Activated CD8-positive, alpha-beta T cell treated with anti-CD3 and anti-CD28 coated beads for 36 hours (primary cell): ENCODE measurements at regions not wholly inside any gene's neighbourhood (a gene's known extent, or its start where the extent isn't known, plus 50 kb on each side); places are given as distances from the start of the nearest gene placed in this dataset.

Experiments
- ATAC-seq: fragments of 200-7000 bp; cut with Tn5 transposase; one replicate; pipeline ENCODE4 v1.10.0; 2021; ENCODE audit warnings: mild to moderate bottlenecking, moderate library complexity
- CTCF ChIA-PET: fragments of 350-600 bp; sonication (Branson Sonifier 250); formaldehyde crosslinking; loops from one replicate; lab custom pipeline; 2021; ENCODE audit warnings: antibody characterized with exemption; lab: Charles Lee
- POLR2A ChIA-PET: fragments of 350-600 bp; sonication (Branson Sonifier 250); formaldehyde crosslinking; loops from one replicate; lab custom pipeline; 2021; ENCODE audit warnings: antibody characterized with exemption; lab: Charles Lee
- DNase-seq: peaks from one replicate; pipeline ENCODE4 v3.0.0-alpha.2; 2020
- H3K27ac Mint-ChIP-seq: one replicate; pipeline ENCODE4 v1.8.0; 2021; ENCODE audit warnings: mild to moderate bottlenecking, mixed read lengths
- H3K27me3 Mint-ChIP-seq: one replicate; pipeline ENCODE4 v1.8.0; 2021; ENCODE audit warnings: mixed read lengths
- H3K36me3 Mint-ChIP-seq: one replicate; pipeline ENCODE4 v1.8.0; 2021; ENCODE audit warnings: low read depth, mixed read lengths
- H3K4me1 Mint-ChIP-seq: one replicate; pipeline ENCODE4 v1.8.0; 2021; ENCODE audit warnings: low read depth, mixed read lengths
- H3K4me3 Mint-ChIP-seq: one replicate; pipeline ENCODE4 v1.8.0; 2021; ENCODE audit warnings: mild to moderate bottlenecking, moderate library complexity, mixed read lengths
- H3K9me3 Mint-ChIP-seq: one replicate; pipeline ENCODE4 v1.8.0; 2021; ENCODE audit warnings: mixed read lengths
- intact Hi-C: fragments of 100-400 bp; cut with micrococcal nuclease; formaldehyde crosslinking; loops from one replicate; pipeline ENCODE4 v1.10.0; 2022
- TF ChIP-seq, protein P1 (sequence below): fragments of 200-600 bp; IDR thresholded peaks from one replicate; pipeline ENCODE4 v1.8.0; 2022; ENCODE audit warnings: antibody characterized with exemption, mild to moderate bottlenecking

DNA sequence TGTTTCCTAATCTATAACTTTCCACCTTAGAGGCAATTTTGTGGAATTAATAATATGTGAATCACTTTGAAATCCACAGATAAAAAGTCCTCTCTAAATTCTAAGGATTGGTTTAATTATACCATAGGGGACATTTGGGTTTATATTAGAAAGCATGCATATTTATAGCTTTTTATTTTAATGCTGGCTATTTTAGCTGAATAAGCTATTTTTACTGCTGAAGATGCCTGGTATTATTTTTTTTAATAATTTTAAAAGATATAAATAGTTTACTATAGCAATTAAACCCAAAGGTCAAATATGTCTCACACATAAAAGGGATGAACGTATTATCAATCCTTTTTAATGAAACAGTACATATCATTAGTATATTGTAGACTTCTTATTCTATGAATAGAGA, 415.4 kb downstream of the MAGEB5 start:
- intact Hi-C loops, result no loop called here
- no peaks in the 10 kb centered on the region for H3K36me3 Mint-ChIP-seq
- CTCF ChIA-PET, result no interaction called here
- H3K9me3 Mint-ChIP-seq, result no peaks in the 10 kb centered on the region
- no peaks in the 10 kb centered on the region for H3K27me3 Mint-ChIP-seq
- H3K27ac Mint-ChIP-seq, result no peak overlapping the region
- no peaks in the 10 kb centered on the region for H3K4me1 Mint-ChIP-seq
- ATAC-seq (no peak), DNase-seq (no peak)
- TF ChIP-seq, protein P1, sequence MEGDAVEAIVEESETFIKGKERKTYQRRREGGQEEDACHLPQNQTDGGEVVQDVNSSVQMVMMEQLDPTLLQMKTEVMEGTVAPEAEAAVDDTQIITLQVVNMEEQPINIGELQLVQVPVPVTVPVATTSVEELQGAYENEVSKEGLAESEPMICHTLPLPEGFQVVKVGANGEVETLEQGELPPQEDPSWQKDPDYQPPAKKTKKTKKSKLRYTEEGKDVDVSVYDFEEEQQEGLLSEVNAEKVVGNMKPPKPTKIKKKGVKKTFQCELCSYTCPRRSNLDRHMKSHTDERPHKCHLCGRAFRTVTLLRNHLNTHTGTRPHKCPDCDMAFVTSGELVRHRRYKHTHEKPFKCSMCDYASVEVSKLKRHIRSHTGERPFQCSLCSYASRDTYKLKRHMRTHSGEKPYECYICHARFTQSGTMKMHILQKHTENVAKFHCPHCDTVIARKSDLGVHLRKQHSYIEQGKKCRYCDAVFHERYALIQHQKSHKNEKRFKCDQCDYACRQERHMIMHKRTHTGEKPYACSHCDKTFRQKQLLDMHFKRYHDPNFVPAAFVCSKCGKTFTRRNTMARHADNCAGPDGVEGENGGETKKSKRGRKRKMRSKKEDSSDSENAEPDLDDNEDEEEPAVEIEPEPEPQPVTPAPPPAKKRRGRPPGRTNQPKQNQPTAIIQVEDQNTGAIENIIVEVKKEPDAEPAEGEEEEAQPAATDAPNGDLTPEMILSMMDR, result no peak
- no peak overlapping the region for H3K4me3 Mint-ChIP-seq
- POLR2A ChIA-PET, result no interaction called here

DNA sequence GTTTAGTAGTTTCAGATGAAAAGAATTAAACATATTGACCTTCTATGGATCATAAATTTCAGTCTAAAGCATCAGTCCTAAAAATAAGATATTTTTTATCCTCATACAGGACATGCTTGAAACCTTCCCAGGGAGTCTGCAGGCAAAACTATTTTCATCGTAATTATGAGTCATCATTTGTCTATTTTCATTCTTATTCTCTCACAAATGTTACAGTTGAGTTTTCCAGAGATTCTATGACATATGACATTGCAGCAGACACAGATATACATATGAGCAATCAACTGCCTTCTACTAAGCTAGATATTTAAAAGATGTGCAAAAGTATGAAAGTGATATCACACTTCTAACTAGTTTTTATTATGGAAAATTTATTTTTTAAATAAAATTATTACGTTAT, 398.0 kb downstream of the MAGEB5 start:
- Mint-ChIP-seq H3K9me3 (no peaks in the 10 kb centered on the region), H3K4me1 (no peaks in the 10 kb centered on the region), H3K36me3 (no peaks in the 10 kb centered on the region), H3K4me3 (no peak overlapping the region), H3K27me3 (no peaks in the 10 kb centered on the region), H3K27ac (no peak overlapping the region)
- TF ChIP-seq, protein P1, result no peak
- ChIA-PET CTCF (no interaction called here), POLR2A (no interaction called here)
- ATAC-seq (no peak), DNase-seq (no peak)
- intact Hi-C loops, result no loop called here

DNA sequence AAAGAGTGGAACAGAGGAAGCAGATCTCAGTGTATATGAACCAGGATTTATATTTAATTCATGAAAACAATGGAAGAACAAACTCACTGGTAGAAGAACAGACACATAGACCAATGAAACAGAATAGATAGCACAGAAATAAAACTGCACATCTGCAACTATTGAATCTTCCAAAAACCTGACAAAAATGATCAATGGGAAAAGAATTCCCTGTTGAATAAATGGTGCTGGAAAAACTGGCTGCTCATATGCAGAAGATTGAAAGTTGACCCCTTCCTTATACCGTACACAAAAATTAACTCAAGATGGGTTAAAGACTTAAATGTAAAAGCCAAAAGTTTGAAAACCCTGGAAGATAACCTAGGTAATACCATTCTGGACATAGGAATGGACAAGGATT, 391.0 kb downstream of the MAGEB5 start:
- POLR2A ChIA-PET, result no interaction called here
- no peaks in the 10 kb centered on the region for H3K4me1 Mint-ChIP-seq
- no peak for ATAC-seq

DNA sequence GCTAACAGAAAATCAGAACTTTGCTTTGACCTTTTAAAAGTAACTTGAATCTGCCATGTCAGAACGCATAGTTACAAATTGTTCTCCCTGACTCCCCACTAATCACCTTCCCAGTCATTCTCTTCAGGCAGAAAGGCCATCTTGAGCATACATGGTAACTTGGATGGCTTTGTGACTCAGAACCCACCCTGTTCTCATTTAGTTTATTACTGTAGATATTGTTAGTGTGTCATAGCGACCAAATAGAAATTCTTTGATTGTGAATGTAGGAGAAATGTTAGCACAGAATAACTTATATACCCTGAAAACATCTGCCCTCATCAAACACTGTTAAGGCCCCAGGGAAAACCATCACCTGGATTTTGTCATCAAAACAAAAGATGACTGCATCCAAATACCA, 382.0 kb downstream of the MAGEB5 start:
- Mint-ChIP-seq H3K4me3 (no peak overlapping the region), H3K27me3 (no peaks in the 10 kb centered on the region), H3K27ac (no peak overlapping the region), H3K9me3 (peaks cover 2% of the 10 kb centered on the region), H3K36me3 (no peaks in the 10 kb centered on the region), H3K4me1 (no peaks in the 10 kb centered on the region)
- intact Hi-C loops, result no loop called here
- ATAC-seq, result no peak
- CTCF ChIA-PET, result no interaction called here
- POLR2A ChIA-PET, result no interaction called here
- no peak for DNase-seq
- TF ChIP-seq, protein P1, result no peak

More for the DNA sequence above, 391.0 kb downstream of the MAGEB5 start:
- TF ChIP-seq, protein P1, result no peak
- intact Hi-C loops, result no loop called here
- Mint-ChIP-seq H3K9me3 (no peaks in the 10 kb centered on the region), H3K4me3 (no peak overlapping the region), H3K27ac (no peak overlapping the region), H3K27me3 (no peaks in the 10 kb centered on the region), H3K36me3 (no peaks in the 10 kb centered on the region)
- DNase-seq, result no peak
- CTCF ChIA-PET, result no interaction called here

DNA sequence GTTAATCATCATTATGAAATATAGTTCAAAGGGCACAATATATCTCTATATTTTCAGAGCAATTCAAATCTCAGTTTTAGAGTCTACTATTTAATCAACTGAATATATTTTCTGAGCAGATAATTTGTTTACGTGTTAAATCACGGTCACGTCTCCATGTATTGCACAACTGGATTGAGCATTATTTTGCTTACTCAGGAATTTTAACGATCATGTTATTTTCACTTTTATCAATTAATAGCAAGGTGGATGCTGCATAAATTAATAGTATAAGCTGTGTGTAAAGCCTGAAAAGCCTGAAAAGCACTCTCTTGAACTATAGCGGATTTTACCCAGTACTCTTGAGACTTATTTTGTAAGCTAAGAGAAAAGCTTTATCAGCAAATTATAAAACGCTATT, 374.9 kb downstream of the MAGEB5 start:
- POLR2A ChIA-PET, result no interaction called here
- ATAC-seq (no peak), DNase-seq (no peak)
- no peaks in the 10 kb centered on the region for H3K27me3 Mint-ChIP-seq
- H3K4me1 Mint-ChIP-seq, result no peaks in the 10 kb centered on the region
- H3K9me3 Mint-ChIP-seq, result peaks cover 2% of the 10 kb centered on the region
- CTCF ChIA-PET, result no interaction called here
- no peak overlapping the region for H3K4me3 Mint-ChIP-seq
- intact Hi-C loops, result no loop called here
- no peak overlapping the region for H3K27ac Mint-ChIP-seq
- TF ChIP-seq, protein P1, result no peak
- no peaks in the 10 kb centered on the region for H3K36me3 Mint-ChIP-seq
